GM20431 (cell line): ENCODE measurements at regions not wholly inside any gene's neighbourhood (a gene's known extent, or its start where the extent isn't known, plus 50 kb on each side); places are given as distances from the start of the nearest gene placed in this dataset.
"Not testable (repeated sequence)": the region's sequence is repeated elsewhere in the genome, so short reads cannot be mapped to it uniquely, and the experiment has no call there.

ENCODE experiments used
- in situ Hi-C: fragments of 300-500 bp; cut with MseI, MboI; formaldehyde crosslinking; loops from one replicate; pipeline ENCODE4 v1.15.0; 2020; ENCODE audit warnings: low sequenced_read_pairs; ENCODE audit not compliant: unreplicated experiment

DNA sequence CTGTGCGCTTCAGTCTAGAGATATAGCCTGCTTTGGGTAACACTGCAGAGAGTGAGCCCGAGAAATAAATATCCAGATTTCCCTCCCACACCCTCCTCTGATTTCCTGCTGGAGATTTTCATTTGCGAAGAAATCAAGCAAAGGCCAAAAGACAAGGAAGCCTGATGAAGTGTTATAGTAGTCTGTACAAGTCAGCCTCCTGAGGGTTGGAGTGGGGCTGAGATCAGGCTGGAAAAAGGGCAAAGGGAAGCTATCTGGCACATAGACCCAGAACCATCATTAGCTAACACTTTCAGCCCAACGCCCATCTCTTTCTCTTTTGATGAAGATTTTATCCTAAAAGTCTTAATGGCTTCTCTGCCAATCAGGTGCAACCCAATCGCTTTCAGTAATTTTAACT lies 154.6 kb upstream of the SLC44A1 start:
- in situ Hi-C loops, result no loop called here

DNA sequence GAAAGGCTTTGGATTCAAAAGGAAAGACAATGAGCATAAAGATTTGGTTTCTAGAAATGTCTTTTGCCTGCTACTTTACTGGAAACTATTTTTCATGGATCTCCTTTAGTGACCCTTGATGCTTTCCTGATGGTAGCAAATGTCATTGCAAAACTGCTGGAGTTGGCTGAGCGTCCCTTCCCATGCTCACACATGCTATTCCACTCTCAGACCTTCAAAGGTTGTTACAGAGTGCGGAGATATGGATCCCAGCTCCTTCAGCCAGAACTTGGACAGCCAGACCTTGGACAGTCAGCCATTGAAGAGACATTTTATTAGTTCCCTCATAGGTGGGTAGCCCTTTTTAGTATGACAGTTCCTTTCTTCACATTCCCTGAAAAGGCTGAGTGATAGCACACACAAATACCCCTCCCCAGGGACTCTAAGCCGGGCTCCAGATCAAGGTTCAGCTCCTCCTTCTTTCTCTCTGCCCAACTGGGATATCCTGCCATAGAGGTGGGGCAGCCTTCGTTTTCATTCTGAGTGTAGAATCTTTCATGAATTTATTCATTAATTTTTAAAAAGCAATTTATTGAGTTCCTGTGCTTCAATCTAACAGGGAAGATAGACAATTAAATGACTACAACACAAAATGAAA lies 153.3 kb upstream of the SLC44A1 start:
- in situ Hi-C loops, result no loop called here

DNA sequence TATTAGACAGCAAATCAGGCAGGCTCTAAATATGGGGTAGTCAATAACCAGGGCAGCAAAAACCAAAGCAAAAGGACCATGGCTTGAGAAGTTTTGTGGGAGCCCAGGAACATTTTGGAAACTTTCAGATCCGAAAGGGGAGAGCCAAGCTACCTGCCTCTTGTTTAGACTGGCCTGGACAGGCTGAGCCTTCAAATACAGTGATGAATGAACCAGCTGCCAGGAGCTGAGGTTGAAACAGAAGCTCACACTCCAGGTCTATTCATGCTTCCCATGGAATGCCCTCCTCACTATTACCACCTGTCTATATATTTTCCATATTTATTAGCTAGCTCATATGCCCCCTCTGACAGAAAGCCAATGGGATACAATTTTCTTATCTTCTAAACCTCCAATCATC lies 150.8 kb upstream of the SLC44A1 start:
- in situ Hi-C loops, result no loop called here

DNA sequence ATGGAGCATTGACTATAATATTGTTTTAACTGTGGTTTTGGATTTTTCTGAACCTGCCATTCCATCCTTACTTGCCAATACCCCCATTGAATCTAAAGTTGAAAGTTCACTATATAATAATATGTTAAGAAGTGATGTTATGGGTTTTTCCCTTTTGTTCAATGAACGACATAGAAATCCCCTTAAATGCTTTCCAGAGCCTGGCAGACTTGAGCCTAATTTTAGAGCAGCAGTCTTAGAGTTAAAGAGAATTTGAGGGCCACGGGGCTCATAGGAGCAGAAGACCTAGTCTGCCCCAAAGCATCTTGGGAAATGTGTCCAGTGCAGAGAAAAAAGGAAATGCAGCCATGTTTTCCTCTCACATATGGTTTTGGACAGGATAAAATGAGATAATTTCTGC lies 146.1 kb upstream of the SLC44A1 start:
- in situ Hi-C loops, result no loop called here

DNA sequence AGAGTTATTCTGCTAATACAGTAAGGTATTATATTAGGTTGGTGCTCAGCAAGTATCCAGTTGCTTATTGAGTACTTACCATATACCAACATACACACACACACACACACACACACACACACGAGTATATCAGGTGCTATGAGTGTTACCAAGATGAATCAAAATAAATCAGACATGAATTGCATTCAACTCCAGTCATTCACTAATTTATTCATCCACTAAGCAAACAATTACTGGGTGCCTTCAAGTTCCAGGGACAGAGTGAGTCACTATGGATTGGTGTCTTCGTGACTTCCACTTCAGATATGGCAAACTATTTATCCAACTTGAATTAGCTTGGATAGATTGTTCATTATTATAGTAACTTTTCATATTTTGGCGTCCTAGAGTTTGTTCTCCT lies 140.7 kb upstream of the SLC44A1 start:
- in situ Hi-C loops, result no loop called here

DNA sequence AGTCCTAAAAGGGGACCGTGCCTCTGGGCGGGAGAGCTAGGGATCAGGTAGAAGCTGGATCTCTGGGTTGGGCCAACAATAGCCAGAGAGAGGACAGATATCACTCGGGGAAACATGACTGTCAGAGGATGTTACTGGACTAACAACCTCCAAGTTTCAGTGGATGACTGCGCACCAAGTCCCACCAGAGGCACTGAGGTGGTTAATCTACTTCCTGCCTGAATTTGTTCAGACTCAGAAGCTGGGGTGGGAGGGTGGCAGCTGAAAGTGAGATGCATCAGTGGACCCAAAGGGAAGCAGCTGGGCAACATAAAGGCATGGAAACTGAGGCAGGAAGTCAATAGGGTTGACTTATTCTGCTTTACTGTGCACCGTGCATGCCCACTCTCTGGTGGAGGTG lies 130.1 kb upstream of the SLC44A1 start:
- in situ Hi-C loops, result no loop called here

DNA sequence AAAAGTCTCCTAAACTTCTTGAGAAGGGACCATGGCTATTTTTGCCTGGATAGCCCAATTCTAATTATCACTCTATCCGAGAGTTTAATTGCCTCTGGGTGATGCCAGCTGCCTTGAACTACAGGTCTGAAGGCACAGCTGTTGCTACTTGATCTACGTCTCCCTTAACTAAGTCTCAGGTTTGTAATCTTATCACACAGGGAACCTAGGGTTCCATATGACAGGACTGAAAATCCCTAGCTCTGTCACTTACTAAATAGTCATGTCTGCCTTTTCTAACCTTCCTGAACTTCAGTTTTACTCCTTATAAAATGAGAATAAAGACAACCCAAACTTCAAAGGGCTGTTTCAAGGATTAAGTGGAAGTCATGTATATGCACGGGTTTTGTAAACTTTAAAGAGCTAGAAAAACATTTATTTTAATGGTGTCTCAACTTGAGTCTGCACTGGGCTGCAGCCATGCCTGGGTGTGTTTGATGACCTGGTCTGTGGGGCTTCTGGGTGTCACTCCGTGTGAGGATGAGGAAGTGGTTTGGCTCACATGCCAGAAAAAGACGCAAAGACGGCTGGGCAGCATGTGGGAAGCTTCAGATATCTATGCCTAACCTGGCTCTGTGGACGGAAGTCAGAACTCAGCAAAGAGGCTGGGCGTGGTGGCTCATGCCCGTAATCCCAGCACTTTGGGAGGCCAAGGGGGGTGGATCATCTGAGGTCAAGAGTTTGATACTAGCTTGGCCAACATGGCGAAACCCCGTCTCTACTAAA lies 129.3 kb upstream of the SLC44A1 start:
- in situ Hi-C loops, result no loop called here

DNA sequence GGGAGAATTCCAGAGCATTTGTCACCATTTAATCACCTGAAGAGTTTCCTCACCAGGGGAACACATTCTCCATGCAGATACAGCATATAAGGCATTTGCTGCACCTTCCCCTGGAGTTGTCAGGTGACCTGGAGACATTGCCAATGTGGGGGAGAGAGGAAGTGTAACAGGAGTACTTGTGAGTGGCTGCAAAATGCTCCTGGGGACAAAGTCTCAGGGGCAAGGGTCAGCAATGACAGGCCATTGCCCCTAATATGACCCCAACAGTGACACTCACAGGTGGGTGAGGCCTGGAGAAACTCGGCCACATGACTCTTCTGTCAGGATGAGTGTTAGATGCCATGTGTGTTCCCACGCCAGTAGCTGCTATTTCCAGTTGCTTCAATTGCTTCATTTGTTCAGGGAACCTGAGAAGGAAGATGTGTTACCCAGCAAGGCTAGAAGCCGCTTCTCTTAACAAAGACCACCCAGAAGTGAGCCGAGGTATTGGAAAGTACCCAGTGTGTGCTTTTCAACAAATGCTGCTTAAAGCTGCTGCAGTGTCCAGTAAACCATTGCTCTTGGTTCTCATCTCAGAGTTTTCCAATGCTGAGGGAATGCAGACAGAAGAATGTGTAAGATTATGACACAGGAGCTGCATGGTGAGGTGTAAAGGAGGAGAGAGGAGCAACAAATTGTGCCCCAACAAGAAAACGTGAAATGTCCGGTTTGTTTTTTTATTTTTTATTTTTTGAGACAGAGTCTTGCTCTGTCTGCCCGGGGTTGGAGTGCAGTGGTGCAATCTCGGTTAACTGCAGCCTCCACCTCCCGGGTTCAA lies 128.2 kb upstream of the SLC44A1 start:
- in situ Hi-C loops, result no loop called here

DNA sequence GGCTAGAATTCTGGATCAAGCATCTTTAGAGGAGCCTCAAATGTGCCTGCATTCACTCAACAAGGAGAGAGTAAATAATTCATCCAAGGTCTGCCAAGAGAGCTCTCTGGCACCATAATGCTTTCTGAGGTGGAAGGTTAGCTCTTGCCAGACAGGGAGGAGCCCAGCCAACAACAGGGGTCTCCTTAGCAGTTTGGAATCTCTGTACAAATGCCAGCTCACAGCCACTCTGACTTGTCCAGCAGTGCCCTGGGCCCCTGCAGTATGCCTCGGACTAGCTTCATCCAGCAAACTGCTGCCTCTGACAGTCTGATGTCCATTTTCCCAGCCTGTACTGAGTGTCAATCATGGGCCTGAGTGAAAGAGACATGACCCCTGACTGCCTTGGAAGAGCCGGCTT lies 127.2 kb upstream of the SLC44A1 start:
- in situ Hi-C loops, result no loop called here

DNA sequence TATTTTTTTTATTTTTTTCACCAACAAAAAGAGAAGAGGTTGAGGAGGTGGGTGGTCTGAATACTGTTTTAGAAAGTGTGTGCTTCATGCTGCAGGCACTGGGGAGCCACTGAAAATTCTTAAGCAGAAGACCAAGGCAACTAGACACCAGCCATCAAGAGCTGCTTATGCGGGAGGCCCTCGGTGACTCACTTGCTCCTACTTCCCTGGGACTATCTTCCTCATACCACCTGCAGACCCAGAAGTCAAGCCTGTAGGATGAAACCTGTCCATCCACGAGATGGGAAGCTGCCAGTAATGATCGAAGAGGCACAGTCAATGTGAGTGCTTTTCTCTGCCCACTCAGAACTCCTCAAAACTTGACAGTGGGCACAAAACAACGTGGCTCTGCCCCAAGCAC lies 125.8 kb upstream of the SLC44A1 start:
- in situ Hi-C loops, result no loop called here

DNA sequence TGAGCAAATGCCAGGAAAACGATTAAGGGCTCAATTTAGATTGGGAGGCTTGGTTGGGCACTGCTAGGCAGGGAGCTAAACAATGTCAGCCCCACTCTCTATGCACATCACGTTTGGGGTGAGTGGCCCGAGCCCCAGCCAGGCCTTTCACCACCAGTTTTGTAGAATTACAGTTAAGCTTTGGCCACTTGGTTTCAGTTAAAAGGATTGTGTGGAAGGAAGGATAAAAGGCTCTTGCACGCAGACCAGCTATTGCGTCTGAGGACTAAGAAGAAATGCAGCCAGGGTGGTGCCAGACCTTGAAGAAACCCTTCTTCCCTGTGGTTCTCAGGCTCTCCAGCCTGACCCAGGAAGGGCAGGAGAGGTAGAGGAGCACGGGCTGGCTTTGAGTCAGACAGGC lies 125.3 kb upstream of the SLC44A1 start:
- in situ Hi-C loops, result no loop called here

DNA sequence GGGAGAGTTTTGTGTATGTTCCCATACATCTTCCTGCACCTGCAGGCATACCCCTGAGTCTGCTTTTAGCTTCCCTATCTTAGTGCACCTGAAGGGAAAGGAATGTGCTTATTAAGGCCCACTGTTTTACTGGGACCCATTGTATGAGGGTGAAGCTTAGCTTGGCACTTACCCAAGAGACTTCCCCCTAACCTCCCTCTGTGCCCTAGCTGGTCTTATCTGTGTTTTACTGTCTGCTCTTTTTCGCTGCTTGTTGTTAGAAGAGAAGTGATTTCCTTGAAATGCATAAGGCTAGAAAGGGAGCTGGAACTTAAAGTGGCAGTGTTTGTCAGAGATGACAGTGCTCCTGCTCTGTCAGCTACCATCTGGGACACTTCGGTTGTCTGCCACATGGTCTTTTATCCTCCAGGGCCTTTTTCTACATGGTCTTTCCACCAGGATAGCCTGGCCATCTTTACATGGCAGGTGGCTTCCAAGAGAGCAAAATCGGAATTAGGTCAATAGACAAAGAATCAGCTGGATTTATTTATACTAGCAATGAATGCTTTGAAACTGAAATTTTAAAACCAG lies 122.5 kb upstream of the SLC44A1 start:
- in situ Hi-C loops, result no loop called here

DNA sequence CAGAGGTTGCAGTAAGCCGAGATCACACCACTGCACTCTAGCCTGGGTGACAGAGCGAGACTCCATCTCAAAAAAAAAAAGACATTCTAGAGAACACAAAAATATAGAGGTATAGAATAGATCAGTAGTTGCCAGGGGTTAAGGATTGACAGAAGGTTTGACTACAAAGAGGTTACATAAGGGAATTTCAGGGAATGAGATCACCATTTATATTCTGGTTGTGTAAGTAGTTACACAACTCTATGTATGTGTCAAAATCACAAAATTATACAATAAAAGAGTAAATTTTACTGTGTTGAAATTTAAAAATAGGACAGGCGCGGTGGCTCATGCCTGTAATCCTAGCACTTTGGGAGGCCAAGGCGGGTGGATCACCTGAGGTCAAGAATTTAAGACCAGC lies 119.9 kb upstream of the SLC44A1 start:
- in situ Hi-C loops, result not testable (repeated sequence)

DNA sequence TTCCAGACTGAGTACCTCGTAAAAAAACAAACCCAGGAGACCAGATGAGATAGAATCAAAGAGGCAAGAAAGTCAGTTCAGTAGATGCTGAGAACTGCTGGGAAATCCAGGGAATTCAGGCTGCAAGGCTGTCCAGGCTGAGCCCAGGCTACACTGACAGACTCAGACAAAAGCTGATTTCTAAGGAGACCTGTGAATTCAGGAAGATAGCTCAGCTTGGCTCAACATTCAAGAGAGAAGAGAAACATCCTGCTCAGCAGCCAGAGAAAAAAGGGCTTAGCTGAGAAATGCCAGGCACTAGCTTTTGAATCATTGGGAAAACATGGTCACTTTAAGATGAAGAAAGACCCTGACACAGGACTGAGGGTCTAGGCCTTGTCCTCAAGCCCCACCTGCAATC lies 118.2 kb upstream of the SLC44A1 start:
- in situ Hi-C loops, result no loop called here

DNA sequence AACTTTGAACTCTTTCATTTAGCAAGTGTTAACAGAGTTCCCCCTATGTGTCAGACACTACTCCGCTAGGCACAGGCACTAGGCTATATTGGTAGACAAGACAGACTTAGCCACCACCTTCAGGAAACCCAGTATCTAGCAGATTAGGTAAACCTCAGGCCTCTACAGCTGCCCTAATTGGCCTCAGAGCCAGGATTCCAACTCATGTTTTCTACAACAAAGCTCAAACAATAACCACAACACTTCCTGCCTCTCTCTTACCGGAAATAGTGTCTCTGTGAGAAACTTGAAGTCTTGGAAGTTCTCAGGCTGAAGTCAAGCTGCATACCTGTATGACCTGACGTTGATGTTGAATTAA lies 116.6 kb upstream of the SLC44A1 start:
- in situ Hi-C loops, result no loop called here

DNA sequence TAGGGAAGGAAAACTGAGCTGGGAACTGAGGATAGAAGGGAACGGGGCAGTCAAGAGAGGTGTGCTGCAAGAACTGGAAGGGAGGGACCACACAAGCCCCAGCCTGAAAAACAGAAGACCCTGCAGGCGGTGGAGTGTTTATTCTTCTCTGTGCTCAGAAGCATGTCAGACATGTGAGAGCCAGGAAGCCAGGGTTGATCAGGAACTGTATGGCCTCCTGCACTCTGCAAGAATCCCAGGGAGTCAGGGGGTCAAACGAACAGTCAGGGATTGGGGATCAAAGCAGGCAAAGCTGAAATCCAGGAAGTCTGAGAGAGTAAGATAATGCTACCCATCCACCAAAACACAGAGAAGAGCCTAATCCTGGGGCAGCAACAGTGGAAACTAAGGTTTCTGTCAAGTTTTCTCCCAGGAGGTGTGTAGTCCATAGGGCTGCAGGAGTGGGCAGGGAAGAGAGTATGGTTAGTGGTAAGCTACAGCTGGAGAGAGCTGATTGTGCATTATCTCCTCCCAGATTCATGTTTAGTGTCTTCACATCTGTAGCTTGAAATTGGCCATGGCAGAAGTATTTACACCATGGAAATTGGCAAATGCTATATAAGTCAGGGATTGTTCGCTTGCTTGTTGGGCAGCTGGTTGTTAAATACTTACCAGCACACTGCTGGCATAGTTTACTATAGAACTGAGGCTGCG lies 115.4 kb upstream of the SLC44A1 start:
- in situ Hi-C loops, result no loop called here

DNA sequence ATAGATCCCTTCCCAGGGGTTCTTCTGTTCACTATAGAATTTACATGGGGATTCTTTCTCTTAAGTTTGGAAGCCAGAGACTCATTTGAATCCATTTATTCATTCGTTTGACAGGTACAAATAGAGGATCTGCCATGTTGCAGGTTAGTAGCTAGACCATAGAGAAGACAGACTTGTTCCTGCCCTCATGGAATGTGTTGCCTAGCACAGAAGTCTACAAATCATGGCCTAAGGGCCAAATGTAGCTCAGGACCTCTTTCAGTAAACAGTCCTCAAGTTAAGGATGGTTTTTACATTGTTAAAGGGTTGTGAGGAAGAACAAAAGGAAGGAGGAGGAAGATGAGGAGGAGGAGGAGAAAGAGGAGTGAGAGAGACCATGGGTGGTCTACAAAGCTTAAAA lies 114.7 kb upstream of the SLC44A1 start:
- in situ Hi-C loops, result no loop called here

DNA sequence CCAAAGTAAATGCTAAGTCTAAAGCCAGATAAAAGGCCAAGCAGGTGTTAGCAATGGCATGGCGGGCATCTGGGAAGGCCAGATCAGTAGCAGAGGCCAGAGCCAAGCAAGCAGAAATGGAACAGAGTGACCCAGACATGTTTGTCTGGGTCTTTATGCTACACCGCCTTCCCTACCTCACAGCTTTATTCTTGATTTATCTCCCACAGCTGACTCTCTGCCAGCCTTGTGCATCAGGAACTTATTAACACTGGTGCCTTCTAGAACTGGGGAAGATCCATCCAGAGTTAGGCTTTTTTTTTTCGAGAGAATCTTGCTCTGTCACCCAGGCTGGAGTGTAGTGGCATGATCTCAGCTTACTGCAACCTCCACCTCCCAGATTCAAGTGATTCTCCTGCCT lies 112.5 kb upstream of the SLC44A1 start:
- in situ Hi-C loops, result no loop called here

DNA sequence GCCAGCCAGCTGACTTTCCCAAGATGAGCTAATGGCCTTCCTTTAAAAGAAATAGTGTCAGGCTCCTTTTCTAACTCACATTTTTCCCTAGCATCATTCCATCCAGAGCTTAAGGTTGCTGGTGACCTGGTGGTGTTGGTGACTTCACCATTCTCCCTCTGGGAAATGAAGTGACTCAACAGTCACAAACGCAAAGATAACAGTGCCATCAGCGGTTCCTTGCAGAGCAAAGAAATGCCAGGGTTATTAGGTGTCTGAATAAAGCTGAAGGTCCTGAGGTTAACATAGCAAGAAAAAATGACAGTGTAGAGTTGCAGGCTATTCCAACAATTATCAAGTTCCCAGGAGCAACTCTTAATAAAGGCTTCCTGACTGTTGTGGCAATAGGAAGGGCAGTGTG lies 111.8 kb upstream of the SLC44A1 start:
- in situ Hi-C loops, result no loop called here

DNA sequence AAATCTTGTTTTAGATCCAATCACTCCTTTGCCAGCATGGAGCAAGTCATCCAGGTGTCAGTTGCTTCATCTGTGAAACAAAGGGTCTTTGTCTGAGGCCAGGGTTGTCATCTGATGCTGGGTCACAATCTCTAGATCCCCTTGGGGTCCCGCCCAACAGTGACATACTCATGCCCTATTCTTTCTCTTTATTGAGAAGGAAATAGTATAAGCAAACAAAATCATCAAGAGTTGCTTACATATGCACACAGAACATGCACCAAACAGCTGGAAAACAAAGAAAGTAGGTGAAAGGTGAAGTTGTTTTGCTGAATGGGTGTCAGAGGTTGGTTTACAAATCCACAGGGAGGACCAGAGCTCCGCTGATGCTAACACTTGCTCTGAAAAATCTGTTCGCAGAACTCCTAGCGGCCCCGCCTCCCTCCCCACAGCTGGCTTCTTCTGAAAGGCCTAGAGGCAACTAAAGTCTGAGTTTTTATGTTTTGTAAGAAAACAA lies 106.1 kb upstream of the SLC44A1 start:
- in situ Hi-C loops, result no loop called here
